Fibroblast of skin of left biceps (primary cell): ENCODE measurements at regions not wholly inside any gene's neighbourhood (a gene's known extent, or its start where the extent isn't known, plus 50 kb on each side); places are given as distances from the start of the nearest gene placed in this dataset.
A peak's percentile ranks its signal among the peaks of the same experiment; 100 is the strongest.
"Not testable (repeated sequence)": the region's sequence is repeated elsewhere in the genome, so short reads cannot be mapped to it uniquely, and the experiment has no call there.

Experiments
- DNase-seq, 2 experiments: peaks; one replicate each; pipeline ENCODE4 v3.0.0-alpha.2; 2013; ENCODE audit warnings: low read depth in 2 of 2

DNA sequence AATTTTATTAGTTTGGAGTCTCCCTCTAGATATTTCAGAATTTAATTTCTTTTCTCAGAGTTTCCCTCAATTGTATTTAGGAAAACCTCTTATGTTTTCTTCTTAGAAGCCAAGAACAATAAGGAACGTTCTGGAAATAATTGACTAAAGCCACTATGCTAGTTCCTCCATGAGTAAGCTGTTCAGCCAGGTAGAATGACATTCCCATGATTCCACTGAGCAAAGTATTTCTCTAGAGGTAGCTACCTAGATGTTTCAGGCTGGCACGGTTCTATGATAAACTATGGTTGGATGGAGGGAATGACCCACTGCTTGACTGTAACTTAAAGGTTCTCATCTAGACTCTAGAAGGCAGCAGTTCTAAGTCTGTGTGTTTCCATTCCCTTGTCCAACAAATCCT is 62.4 kb downstream of the CLDN17 start:
- DNase-seq, result no peak

DNA sequence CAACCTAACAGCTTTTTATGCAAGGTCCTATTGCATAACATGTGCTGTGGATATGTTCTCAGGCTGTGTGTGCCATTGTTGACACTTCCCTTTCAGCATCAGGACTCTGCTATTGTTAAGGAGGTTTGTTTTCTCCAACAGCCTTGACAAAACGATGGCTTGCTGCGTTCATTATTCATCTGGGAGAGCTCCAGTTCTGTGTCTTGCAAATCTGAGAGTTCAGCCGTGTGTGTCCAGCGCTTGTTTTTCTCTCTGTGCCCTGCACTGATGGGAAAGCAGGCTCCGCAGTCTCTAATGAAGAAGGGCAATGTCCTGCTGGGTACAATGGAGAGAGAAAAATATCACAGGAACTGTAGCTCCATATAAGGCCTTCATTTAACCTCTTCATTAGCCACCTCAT is 63.7 kb downstream of the CLDN17 start:
- DNase-seq, result no peak

DNA sequence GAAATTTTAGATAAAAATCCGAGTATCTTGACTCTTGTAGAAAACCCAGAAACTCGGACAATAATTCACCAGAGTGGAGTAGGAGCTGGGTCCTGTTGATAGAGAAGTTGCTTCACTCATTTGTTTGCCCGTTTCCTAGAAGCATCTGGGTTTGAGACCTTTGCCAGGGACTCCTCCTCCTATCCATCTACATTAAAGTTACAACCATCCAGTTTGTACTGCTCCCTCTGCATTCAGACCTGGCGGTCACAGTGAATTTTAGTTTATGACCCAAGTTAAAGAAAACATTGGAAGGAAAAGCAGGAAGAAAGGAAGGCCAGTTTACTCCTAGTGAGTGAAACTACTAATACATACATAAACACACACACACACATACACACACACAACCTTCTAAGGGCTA is 64.6 kb downstream of the CLDN17 start:
- DNase-seq, result no peak

DNA sequence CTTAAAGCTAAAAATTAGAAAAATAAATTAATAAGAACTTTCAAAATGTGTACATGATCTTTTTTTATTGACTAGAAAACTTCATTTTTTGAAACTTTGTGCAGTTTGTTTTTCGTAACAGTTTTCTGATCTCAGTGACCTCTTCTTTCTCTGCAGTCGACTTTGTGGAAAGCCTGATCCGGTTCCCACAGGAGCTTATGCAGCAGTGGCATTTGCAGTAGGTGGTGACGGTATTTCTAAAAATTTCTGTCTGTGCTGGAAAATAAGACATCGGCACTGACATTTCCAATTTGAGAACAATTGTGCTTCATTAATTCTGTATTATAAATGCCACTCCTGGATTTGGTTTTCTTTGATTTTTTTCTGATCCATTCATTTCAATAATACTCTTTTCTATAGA is 68.8 kb downstream of the CLDN17 start:
- DNase-seq, result no peak

DNA sequence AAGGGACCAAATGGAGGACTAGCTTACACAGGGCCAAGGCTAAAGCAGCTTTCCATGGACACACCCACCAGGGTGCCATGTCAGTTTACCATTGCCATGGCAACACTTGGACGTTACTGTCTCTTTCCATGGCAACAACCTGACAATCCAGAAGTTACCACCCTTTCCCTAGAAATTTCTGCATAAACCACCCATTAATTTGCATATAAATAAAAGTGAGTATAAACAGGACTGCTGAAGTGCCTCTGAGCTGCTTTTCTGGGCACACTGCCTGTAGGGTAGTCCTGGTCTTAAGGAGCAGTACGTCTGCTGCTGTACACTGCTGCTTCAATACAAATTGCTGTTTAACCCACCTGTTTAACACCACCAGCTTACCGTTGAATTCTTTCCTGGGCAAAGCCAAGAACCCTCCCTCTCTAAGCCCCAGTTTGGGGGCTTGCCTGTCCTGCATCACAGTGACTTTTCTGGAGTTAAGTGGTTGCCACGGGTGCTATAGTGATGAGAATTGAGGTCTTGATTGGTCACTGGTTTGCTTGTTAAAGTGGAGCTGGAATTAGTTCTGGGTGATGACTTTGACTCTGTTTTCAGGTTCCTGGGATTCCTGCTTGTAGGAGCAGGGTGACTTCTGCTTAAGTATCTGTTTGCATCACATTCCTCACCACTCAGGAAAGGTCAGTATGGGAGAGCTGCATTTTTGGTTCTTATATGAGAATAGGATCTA is 83.2 kb downstream of the CLDN17 start:
- DNase-seq, result no peak

DNA sequence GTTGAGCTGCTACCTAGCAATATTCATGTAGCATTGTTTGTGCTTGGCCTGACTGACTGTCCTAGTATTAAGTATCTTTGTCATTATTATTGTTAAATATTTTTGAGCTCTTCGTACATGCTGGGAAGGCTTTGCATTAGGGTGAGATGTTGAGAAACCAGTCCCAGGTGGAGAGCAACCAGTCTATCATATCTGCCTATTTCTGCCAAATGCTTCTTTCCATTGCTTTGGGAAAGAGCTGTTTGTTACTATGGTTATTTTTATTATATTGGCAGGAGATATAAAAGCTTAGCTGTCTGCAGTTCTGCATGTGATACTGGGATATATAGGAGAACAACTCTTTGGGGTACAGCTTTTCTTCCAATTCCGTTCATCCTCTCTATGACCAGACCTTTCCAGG is 85.1 kb downstream of the CLDN17 start:
- DNase-seq, result no peak

DNA sequence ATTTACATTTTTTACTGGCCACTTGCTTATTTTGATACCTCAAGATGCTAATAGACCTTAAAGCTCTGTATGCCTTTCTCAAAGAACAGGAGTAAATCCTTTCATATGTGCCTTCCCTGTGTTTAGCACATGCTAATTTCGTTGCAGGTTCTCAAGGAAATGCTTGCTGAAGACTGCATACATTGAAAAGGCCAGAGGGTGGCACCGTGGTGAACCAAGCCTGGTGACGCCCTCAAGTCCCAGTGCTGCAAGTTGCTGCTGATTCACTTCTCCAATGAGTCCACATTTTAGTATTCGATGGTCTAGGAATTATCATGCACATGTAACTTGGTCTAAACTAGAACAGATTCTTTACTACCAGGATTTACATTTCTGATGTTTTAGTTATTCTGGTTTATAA is 94.1 kb downstream of the CLDN17 start:
- DNase-seq, result peak in 1 of 2 experiments; percentile 0

DNA sequence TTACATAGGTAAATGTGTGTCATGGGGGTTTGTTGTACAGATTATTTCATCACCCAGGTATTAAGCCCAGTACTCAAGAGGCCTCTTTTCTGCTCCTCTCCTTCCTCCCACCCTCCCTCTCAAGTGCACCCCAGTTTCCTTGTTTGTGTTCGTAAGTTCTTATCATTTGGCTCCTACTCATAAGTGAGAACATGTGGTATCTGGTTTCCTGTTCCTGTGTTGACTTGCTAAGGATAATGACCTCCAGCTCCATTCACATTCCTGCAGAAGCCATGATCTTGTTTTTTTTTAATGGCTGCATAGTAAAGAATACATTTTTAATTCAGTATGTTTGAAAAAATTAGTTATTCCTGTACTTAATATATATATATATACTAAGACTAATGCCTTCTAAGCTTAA is 107.7 kb downstream of the CLDN17 start:
- no peak for DNase-seq

DNA sequence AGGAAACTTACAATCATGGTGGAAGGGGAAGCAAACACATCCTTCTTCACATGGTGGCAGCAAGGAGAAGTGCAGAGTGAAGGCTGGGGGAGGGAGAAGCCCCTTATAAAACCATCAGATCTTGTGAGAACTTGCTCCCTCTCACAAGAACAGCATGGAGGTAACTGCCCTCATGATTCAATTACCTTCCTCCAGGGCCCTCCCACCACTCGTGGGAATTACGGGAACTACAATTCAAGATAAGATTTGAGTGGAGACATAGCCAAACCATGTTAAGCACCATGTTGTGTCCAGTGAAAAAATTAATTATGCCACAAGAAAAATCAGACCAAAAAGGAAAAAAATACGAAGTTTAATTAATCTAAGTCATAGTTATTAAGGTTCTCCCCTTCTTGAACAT is 109.5 kb downstream of the CLDN17 start:
- no peak for DNase-seq

DNA sequence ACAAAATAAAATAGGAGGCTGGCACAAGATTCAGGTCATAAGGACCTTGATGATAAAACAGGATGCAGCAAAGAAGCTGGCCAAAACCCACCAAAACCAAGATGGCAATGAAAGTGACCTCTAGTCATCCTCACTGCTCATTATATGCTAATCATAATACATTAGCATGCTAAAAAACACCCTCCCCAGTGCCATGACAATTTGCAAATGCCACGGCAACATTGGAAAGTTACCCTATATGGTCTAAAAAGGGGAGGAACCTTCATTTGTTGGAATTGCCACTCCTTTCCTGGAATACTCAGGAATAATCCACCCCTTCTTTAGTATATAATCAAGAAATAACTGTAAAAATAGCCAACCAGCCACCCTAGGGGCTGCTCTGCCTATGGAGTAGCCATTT is 108.8 kb upstream of the GRIK1 start:
- DNase-seq, result no peak

DNA sequence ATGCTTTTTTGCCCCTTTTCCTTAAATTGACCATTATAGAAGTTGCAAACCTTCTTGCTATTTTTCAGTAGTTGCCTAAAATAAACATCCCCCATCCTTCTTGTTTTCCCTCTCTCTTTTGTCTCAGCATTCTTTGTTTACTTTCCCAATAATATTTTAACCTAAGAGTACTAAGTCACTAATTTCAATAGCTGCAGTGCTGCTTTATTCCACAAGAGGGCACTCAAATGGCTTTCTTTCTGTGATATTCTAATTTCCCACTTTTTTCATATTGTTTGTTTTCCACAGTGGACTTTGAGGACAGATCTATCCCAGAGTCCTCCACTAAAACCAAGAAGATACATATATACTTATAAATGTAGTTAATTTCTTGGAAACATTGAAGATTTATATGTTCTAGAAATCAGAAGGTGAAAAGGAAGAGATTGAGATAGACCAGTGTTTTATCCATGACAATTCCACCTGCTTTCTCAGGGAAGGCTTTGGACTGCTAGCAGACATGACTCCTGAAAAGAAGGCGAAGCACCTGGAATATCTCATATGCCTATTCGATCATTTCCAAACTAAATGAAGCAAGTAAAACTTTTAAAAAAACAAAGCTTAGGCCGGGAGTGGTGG is 104.8 kb upstream of the GRIK1 start:
- DNase-seq, result peak in 1 of 2 experiments; percentile 2

DNA sequence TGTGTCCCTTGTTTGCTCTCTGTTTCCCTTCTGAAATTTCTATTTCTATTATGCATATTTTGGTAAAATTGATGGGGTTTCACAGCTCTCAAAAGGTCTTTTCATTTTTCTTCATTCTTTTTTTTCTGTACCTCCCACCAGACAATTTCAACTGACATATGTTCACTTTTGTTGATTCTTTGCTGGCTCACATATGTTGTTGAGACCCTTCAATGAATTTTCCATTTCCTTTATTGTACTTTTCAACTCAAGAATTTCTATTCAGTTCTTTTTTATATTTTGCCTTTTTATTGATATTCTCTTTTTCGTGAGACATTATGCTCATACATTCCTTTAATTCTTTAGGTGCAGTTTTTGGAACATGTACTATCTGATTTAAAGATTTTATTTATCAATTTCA is 102.6 kb upstream of the GRIK1 start:
- no peak for DNase-seq

DNA sequence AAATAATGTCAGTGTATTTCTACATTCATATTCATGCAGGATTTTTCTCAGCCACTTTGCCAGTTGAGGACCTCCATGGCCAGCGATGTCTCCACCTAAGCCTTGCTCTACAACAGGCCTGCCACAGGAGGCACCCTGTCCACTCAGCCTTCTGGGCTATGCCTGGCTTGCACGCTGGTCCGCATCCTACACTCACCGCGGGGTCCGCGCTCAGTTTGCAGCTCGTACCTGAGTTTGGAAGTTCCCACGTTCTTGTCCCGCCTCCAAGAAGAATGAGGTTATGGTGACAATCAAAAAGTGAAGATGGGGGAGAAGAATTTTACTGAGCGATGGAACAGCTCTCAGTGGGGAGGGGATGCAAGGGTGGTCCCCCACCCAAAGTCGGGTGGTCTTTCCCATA is 93.6 kb upstream of the GRIK1 start:
- DNase-seq, result no peak

DNA sequence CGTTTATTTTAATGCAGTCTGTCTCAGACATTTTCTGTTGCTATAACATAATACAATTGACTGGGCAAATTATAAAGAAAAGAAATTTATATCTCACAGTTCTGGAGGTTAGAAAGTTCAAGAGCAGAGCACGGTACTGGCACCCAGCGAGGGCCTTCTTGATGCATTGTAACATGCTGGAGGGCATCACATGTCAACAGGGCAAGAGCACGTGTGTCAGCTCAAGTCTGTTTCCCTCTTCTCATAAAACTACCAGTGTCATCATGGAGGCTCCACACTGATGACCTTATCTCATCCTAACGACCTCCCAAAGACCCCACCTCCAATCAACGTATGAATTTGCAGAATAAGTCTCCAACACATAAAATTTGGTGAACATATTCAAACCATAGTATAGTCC is 90.6 kb upstream of the GRIK1 start:
- DNase-seq, result no peak

DNA sequence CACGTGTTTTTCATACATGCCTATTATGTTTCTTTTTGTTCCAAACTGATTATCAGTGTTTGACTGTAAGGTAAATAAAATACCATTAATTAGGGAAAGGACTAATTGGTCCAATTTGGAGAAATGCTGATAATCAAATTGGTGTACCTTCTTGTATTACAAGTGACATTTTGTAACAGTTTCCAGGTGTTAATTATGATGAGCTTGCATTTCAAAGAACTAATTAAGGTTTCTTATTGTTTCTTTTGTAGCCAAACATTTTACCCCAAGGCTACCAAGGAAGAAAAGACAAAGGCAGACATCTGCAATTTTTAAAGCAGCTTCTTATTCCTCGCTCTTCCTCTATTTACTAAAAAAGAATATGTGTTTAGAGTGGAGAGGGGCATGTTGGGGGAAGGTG is 88.7 kb upstream of the GRIK1 start:
- DNase-seq, result no peak

DNA sequence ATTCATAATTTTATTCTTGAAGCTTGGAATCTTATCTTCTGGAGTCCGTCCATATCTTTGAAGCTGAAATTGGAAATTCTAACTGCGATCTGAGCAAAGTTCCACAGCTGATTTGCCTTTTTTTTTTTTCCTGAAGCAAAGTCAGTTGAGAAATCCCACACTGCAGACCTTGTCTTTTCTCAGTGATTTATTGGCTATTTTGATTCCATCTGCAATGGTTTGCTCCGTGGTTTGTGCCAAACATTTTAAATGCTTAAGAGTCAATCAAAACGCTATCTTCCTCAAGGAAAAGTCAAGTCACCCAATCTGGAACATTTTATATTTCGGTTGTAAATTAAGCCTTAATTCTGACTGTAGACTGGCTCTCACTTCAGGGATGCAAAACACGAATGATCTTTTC is 88.2 kb upstream of the GRIK1 start:
- DNase-seq, result no peak

DNA sequence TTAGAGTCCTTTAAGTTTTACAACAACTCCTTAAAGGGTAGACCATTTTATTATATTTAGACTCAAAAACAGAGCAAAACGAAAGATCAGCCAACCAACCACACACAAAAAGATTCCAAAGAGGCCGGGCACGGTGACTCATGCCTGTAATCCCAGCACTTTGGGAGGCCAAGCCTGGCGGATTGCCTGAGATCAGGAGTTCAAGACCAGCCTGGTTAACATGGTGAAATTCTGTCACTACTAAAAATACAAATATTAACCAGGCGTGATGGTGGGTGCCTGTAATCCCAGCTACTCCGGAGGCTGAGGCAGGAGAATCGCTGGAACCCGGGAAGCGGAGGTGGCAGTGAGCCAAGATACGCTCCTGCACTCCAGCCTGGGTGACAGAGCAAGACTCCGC is 83.3 kb upstream of the GRIK1 start:
- DNase-seq, result not testable (repeated sequence)

DNA sequence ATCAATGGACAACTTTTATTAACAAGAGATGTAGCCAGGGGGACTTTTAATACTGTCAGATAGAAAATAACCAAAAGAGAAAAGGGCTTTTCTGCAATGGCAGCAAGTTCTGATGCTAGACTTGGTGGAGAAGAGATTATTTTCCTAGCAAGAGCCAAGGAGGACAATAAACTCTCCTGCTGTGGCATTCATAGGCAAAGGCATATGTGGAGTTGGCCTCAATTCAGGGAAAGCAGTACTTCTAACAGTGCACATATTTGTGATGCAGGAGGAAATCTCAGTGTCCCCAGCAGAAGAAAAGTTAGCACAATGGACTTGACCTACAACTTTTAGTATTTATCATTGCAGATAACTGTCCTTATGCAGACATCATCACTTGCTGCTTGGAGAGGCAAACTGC is 75.1 kb upstream of the GRIK1 start:
- DNase-seq, result no peak

DNA sequence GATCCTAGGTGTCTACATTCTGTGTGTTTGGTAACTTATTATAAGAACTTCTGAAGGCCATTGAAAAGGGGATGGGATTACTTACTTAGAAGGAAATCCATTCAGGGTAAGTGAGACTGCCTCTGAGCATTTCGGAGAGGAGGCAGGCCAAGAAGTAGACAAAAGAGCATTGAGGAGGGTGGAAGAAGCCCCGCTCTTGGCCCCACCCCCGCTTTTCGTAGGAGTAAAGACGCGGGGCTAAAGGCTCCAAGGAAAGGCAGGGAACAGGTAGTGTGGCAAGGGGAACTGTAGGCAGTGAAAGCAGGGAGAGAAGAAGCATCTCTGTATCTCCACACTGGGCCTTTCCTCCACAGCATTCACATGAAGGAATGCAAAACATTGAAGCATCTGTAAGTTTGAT is 51.8 kb upstream of the GRIK1 start:
- no peak for DNase-seq

DNA sequence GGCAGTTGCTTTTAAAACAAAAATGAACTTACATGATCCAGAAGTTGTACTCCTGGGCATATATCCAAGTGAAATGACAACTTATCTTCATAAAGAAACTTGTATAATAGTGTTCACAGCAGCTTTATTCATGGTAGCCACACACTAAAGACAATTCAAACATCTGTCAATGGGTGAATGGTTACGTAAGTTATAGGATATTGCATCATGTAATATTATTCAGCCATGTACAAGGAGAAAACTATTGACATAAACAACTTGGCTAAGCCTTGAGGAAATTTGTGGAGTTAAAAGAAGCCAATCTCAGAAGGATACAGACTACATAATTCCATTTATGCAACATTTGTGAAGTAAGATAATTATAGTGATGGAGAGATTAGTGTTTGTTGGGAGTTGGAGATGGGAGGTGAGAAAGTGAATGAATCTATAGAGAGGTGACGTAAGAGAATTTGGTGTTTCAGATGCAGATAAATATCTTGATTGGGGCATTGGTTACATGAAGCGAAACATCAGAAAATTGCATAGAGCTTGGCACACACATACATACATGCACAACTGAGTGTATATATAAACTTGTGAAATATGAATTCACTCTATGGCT is 49.9 kb upstream of the GRIK1 start:
- DNase-seq, result no peak
